K562 (cell line): ENCODE measurements at regions not wholly inside any gene's neighbourhood (a gene's known extent, or its start where the extent isn't known, plus 50 kb on each side); places are given as distances from the start of the nearest gene placed in this dataset.

Experiments
- ATAC-seq: fragments of 200-7000 bp; cut with Tn5 transposase; 3 replicates; pipeline ENCODE4 v1.9.1; 2020; ENCODE audit warnings: moderate library complexity
- BruUV-seq: library from RNA; stranded (reverse); fragments of 400-500 nt; replicated peaks from 2 replicates; lab custom pipeline; 2021; lab: Mats Ljungman, UMichigan
- CTCF ChIA-PET: fragments of 300-600 bp; formaldehyde crosslinking; extraction: SDS; loops from one replicate; lab custom pipeline; 2021; ENCODE audit warnings: low intra/inter-chr PET ratio; lab: Yijun Ruan, JAX
- POLR2A ChIA-PET: fragments of 300-600, 350-650 bp; sonication (Branson Sonifier 250); formaldehyde crosslinking; extraction: SDS; loops from one replicate; lab custom pipeline; 2021; ENCODE audit warnings: antibody characterized with exemption, inconsistent platforms; lab: Yijun Ruan, JAX
- DNase-seq, 4 experiments: peaks; one replicate each; pipeline versions ENCODE4 v3.0.0 to v3.0.0-alpha.2; 2011 to 2018; ENCODE audit warnings: low spot score in 3 of 4, mixed read lengths in 3 of 4; ENCODE audit errors: extremely low read depth in 1 of 4
- FAIRE-seq: peaks from 2 replicates; lab custom pipeline; 2011; peaks lifted over from hg19 to GRCh38; lab: Jason Lieb, UNC
- H2AFZ ChIP-seq: 2 replicates; pipeline ENCODE4 v1.6.0; 2011; ENCODE audit warnings: low read depth, low read length, control low read depth, inconsistent platforms
- H3K27ac ChIP-seq: fragments of 200-600 bp; 3 replicates; pipeline ENCODE4 v1.8.0; 2011; ENCODE audit warnings: low read depth, mild to moderate bottlenecking, control low read depth, inconsistent platforms, low read length, moderate library complexity, mixed read lengths; ENCODE audit errors: extremely low read depth
- H3K27me3 ChIP-seq, 2 experiments: fragments of 300-600 bp in 1 of 2; 2 replicates in 1 of 2; 3 replicates in 1 of 2; pipeline versions ENCODE4 v1.6.0 to v1.8.0; 2011; ENCODE audit warnings: inconsistent platforms in 2 of 2, low read length in 2 of 2, mild to moderate bottlenecking in 1 of 2, mixed read lengths in 1 of 2, moderate library complexity in 1 of 2; ENCODE audit not compliant: control insufficient read depth in 2 of 2, insufficient read depth in 2 of 2
- H3K36me3 ChIP-seq: fragments of 300-600 bp; 3 replicates; pipeline ENCODE4 v1.8.0; 2011; ENCODE audit warnings: mild to moderate bottlenecking, low read length, inconsistent platforms; ENCODE audit not compliant: control insufficient read depth, insufficient read depth
- H3K4me1 ChIP-seq, 2 experiments: fragments of 200-600 bp in 1 of 2; replicated peaks in 1 of 2; 2 replicates in 1 of 2; 3 replicates in 1 of 2; pipeline versions ENCODE4 v1.5.1 to v1.8.0; 2011; ENCODE audit warnings: inconsistent platforms in 2 of 2, low read length in 2 of 2, mild to moderate bottlenecking in 1 of 2, mixed read lengths in 1 of 2, moderate library complexity in 1 of 2; ENCODE audit not compliant: control insufficient read depth in 2 of 2, insufficient read depth in 2 of 2
- H3K4me2 ChIP-seq: 2 replicates; pipeline ENCODE4 v1.6.1; 2011; ENCODE audit warnings: low read length, control low read depth, inconsistent platforms, mixed read lengths; ENCODE audit not compliant: insufficient read depth
- H3K4me3 ChIP-seq: fragments of 200-600 bp; sonication (generic), shearing (Covaris generic); 2 replicates; pipeline ENCODE4 v1.5.1; 2016; ENCODE audit warnings: control low read depth, inconsistent platforms
- H3K79me2 ChIP-seq: fragments of 200-600 bp; 3 replicates; pipeline ENCODE4 v1.8.0; 2011; ENCODE audit warnings: low read length, inconsistent platforms; ENCODE audit not compliant: control insufficient read depth, insufficient read depth
- H3K9ac ChIP-seq, 2 experiments: 2 replicates each; pipeline versions ENCODE4 v1.6.0 to v1.6.1; 2011; ENCODE audit warnings: low read depth in 2 of 2, low read length in 2 of 2, control low read depth in 1 of 2, inconsistent platforms in 1 of 2, mild to moderate bottlenecking in 1 of 2, mixed read lengths in 1 of 2; ENCODE audit not compliant: insufficient read depth in 1 of 2
- H3K9me1 ChIP-seq: one replicate; pipeline ENCODE4 v1.6.0; 2011; ENCODE audit warnings: inconsistent platforms, mild to moderate bottlenecking, low read length, moderate library complexity; ENCODE audit not compliant: control insufficient read depth, insufficient read depth
- H3K9me3 ChIP-seq: replicated peaks from 2 replicates; pipeline ENCODE4 v1.5.1; 2011; ENCODE audit warnings: low read depth, low read length, inconsistent platforms; ENCODE audit not compliant: control insufficient read depth, insufficient read depth
- H4K20me1 ChIP-seq: replicated peaks from 2 replicates; pipeline ENCODE4 v1.6.1; 2011; ENCODE audit warnings: low read length, inconsistent platforms, mixed read lengths; ENCODE audit not compliant: control insufficient read depth, insufficient read depth
- MLX ChIP-seq, 2 experiments: fragments of 450-650 bp in 1 of 2; sonication (generic) in 1 of 2; formaldehyde crosslinking; conservative IDR thresholded peaks; 2 replicates each; pipeline versions ENCODE4 v1.4.0 to v1.8.1; 2020 to 2022; ENCODE audit warnings: mild to moderate bottlenecking in 1 of 2, missing genetic modification reagents in 1 of 2
- NCOR1 ChIP-seq: fragments of 450-650 bp; IDR thresholded peaks from 2 replicates; pipeline ENCODE4 v1.6.1; 2016; ENCODE audit warnings: mild to moderate bottlenecking, moderate library complexity
- POLR2H ChIP-seq: IDR thresholded peaks from 2 replicates; pipeline ENCODE4 v1.6.1; 2016; ENCODE audit warnings: missing genetic modification characterization, low read depth, mild to moderate bottlenecking, control low read depth, missing compliant biosample characterization, moderate library complexity
- STAT5A ChIP-seq: IDR thresholded peaks from 2 replicates; pipeline ENCODE4 v1.6.1; 2012; ENCODE audit warnings: low read length, inconsistent platforms, borderline replicate concordance
- TFAM ChIP-seq: fragments of 250-450 bp; sonication (Bioruptor Pico); conservative IDR thresholded peaks from 2 replicates; pipeline ENCODE4 v1.5.0; 2021; ENCODE audit warnings: mild to moderate bottlenecking, moderate library complexity
- ZBTB43 ChIP-seq: sonication (generic); formaldehyde crosslinking; IDR thresholded peaks from 2 replicates; pipeline ENCODE4 v1.8.0; 2023; ENCODE audit warnings: mild to moderate bottlenecking, missing genetic modification reagents
- WGBS: fragments of 100-300 bp; shearing (Covaris generic); methylation state at CpG from one replicate; pipeline ENCODE4 v1.1.6; 2016; ENCODE audit warnings: low coverage, mixed read lengths; ENCODE audit not compliant: insufficient coverage; ENCODE audit errors: missing lambda C conversion rate; 5-methylcytosine and 5-hydroxymethylcytosine counted together
- in situ Hi-C: fragments of 300-500 bp; cut with MboI; formaldehyde crosslinking; loops from 4 replicates; pipeline ENCODE4 v1.15.0; 2018; ENCODE audit warnings: inconsistent platforms, mixed read lengths
- intact Hi-C: fragments of 100-400 bp; cut with micrococcal nuclease; formaldehyde crosslinking; loops from 2 replicates; pipeline ENCODE4 v1.14.2; 2022

DNA sequence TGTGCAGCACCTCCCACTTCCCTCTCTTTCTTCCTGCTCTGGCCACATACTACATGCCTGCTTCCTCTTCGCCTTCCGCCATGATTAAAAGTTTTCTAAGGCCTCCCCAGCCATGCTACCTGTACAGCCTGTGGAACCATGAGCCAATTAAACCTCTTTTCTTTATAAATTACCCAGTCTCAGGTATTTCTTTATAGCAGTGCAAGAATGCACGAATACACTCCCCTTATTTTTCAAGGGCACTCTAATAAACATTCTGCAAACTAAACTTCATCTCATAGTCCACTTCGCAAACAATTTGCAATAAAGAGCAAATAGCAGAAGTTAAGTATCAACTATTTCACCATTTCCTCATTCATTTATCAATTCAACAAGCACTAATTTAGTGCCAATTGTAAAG, 351.3 kb downstream of the PID1 start:
- Histone ChIP-seq H3K9ac (no peak overlapping the region), H2AFZ (no peak overlapping the region), H3K4me3 (no peak overlapping the region), H3K27me3 (no peaks in the 10 kb centered on the region), H3K79me2 (no peaks in the 10 kb centered on the region), H3K36me3 (no peaks in the 10 kb centered on the region), H3K27ac (no peak overlapping the region), H3K9me1 (no peaks in the 10 kb centered on the region), H3K4me1 (no peaks in the 10 kb centered on the region), H4K20me1 (no peaks in the 10 kb centered on the region), H3K4me2 (no peak overlapping the region), H3K9me3 (no peaks in the 10 kb centered on the region)
- ChIA-PET CTCF (no interaction called here), POLR2A (no interaction called here)
- FAIRE-seq (no peak), ATAC-seq (no peak), DNase-seq (no peak)
- intact Hi-C loops (no loop called here), in situ Hi-C loops (no loop called here)
- TF ChIP-seq POLR2H (tag) (no peak), TFAM (CRISPR knock-in tag) (no peak), NCOR1 (no peak), STAT5A (no peak), ZBTB43 (no peak)
- BruUV-seq: no TSS peak
- WGBS: 0% methylated on average over 4 of the region's 4 CpGs

DNA sequence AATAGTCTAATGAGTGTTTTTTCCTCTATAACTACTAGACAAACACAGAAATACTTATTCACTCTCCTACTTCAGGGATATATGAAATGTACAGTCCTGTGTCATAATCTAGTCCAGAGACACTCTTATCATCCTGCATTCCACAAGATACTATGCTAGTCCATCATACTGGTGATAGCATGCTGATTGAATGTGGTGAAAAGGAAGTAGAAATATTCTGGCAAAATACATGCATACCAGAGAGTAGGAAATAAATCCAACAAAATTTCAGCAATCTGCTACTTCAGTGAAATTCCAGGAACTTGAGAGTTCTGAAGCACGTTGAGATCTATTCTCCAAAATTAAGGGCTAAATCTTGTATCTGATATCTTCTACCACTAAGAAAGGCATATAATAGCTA, 353.9 kb downstream of the PID1 start:
- Histone ChIP-seq H3K27me3 (no peaks in the 10 kb centered on the region), H3K79me2 (no peaks in the 10 kb centered on the region), H3K4me2 (no peak overlapping the region), H3K4me3 (no peak overlapping the region), H3K9me1 (no peaks in the 10 kb centered on the region), H3K27ac (no peak overlapping the region), H3K36me3 (no peaks in the 10 kb centered on the region), H3K4me1 (no peaks in the 10 kb centered on the region), H3K9ac (no peak overlapping the region), H4K20me1 (no peaks in the 10 kb centered on the region), H2AFZ (no peak overlapping the region), H3K9me3 (no peaks in the 10 kb centered on the region)
- intact Hi-C loops (no loop called here), in situ Hi-C loops (no loop called here)
- ATAC-seq (no peak), FAIRE-seq (no peak), DNase-seq (no peak)
- CTCF ChIA-PET: no interaction called here
- TF ChIP-seq MLX (CRISPR knock-in tag; conservative IDR thresholded peaks at IDR 0.05): no peak
- WGBS: 0% methylated on average over 1 of the region's 1 CpG
- no TSS peak for BruUV-seq
- POLR2A ChIA-PET: no interaction called here
